ENCODE measurements at regions not wholly inside any gene's neighbourhood (a gene's known extent, or its start where the extent isn't known, plus 50 kb on each side); places are given as distances from the start of the nearest gene placed in this dataset.

- TF ChIP-seq CTCF (conservative IDR thresholded peaks at IDR 0.05) = no peak
- H3K4me3 Mint-ChIP-seq = no peak overlapping the region
- H3K23ac ChIP-seq (ENCODE audit: insufficient read length, low read depth, low read length) = no peak overlapping the region
- no peak overlapping the region for H3K4me2 ChIP-seq (ENCODE audit: insufficient read depth, insufficient read length, low read length)
- no peaks in the 10 kb centered on the region for H3K4me1 Mint-ChIP-seq
- peaks cover 3 to 9% (median 5%) of the 10 kb centered on the region in 3 experiments; a peak in 3 of 7 replicates for H3K36me3 Mint-ChIP-seq (ENCODE audit: insufficient read depth in 1 of 3, low read depth in 3 of 3)
- no peak for DNase-seq
- no CpG with 5 or more reads among the region's 7 CpGs for WGBS (ENCODE audit: extremely low coverage, insufficient read length, low lambda C conversion rate)
- H3K9ac ChIP-seq (ENCODE audit: extremely low read depth, insufficient read length, low read length) = no peak overlapping the region
- H3K4me1 ChIP-seq (ENCODE audit: insufficient read depth, low read length) = no peaks in the 10 kb centered on the region
- H4K91ac ChIP-seq (ENCODE audit: insufficient read length, low read depth, low read length) = no peak overlapping the region
- no peaks in the 10 kb centered on the region for H3K23me2 ChIP-seq (ENCODE audit: insufficient read length, low read depth, low read length, poor library complexity, severe bottlenecking)
- no peak overlapping the region for H2BK20ac ChIP-seq (ENCODE audit: low read depth, low read length, poor library complexity, severe bottlenecking)
- H3K27me3 Mint-ChIP-seq (ENCODE audit: low read depth) = no peaks in the 10 kb centered on the region; the same call in 1 of the 2 replicates
- H3K14ac ChIP-seq (ENCODE audit: insufficient read depth, low read length) = no peak overlapping the region
- no peak overlapping the region for H2BK5ac ChIP-seq (ENCODE audit: insufficient read length, low read length)
- no peaks in the 10 kb centered on the region for H3K79me2 ChIP-seq (ENCODE audit: insufficient read depth, low read length)
- H4K8ac ChIP-seq (replicated peaks; ENCODE audit: insufficient read length, low read depth, low read length) = no peak overlapping the region
- H2BK12ac ChIP-seq (ENCODE audit: insufficient read length, low read depth, low read length) = no peak overlapping the region
- no peak overlapping the region for H3K4ac ChIP-seq (ENCODE audit: low read depth, low read length)
- no peak overlapping the region for H2AK5ac ChIP-seq (ENCODE audit: insufficient read length, low read length)
- H3K27me3 ChIP-seq (ENCODE audit: insufficient read depth, low read length) = no peaks in the 10 kb centered on the region
- H3K9me3 Mint-ChIP-seq = peaks cover 11 to 16% of the 10 kb centered on the region in 2 experiments; a peak in 4 of 5 replicates
- no peak overlapping the region for H3K27ac Mint-ChIP-seq
- H2BK120ac ChIP-seq (ENCODE audit: low read depth, low read length, poor library complexity, severe bottlenecking) = no peak overlapping the region
- no peak overlapping the region for H3K27ac ChIP-seq (ENCODE audit: insufficient read length, low read depth, low read length)
- no peak overlapping the region for H2AFZ ChIP-seq (ENCODE audit: low read length)
- H3K9me3 ChIP-seq (ENCODE audit: control insufficient read depth, low read depth, low read length) = no peaks in the 10 kb centered on the region
- no peaks in the 10 kb centered on the region for H3K79me1 ChIP-seq (ENCODE audit: insufficient read depth, low read depth, low read length, poor library complexity, severe bottlenecking)
- H2BK15ac ChIP-seq (ENCODE audit: low read depth, low read length) = no peak overlapping the region
- no peak overlapping the region for H3K18ac ChIP-seq (ENCODE audit: insufficient read length, low read depth, low read length)
- H4K20me1 ChIP-seq (ENCODE audit: control insufficient read depth, insufficient read depth, insufficient read length) = no peaks in the 10 kb centered on the region
- no peak overlapping the region for H3K56ac ChIP-seq (ENCODE audit: insufficient read length, low read depth, low read length)
- H3T11ph ChIP-seq (ENCODE audit: low read length) = no peak overlapping the region
- H4K5ac ChIP-seq (ENCODE audit: insufficient read length, low read depth, low read length) = no peak overlapping the region
Measured at GRCh38 chr5:109246841-109247592, 162.8 kb downstream of the PJA2 start.
